RWPE2 (cell line): ENCODE measurements at regions not wholly inside any gene's neighbourhood (a gene's known extent, or its start where the extent isn't known, plus 50 kb on each side); places are given as distances from the start of the nearest gene placed in this dataset.
"Not testable (repeated sequence)": the region's sequence is repeated elsewhere in the genome, so short reads cannot be mapped to it uniquely, and the experiment has no call there.

ENCODE experiments used
- ATAC-seq: fragments of 200-7000 bp; cut with Tn5 transposase; 3 replicates; pipeline ENCODE4 v1.9.1; 2021; ENCODE audit warnings: low read depth
- DNase-seq: peaks from one replicate; pipeline ENCODE4 v3.0.0-alpha.2; 2020; ENCODE audit warnings: low spot score
- H3K27ac ChIP-seq: fragments of 450-650 bp; 2 replicates; pipeline ENCODE4 v1.5.1; 2017; ENCODE audit warnings: mild to moderate bottlenecking; ENCODE audit not compliant: poor library complexity, severe bottlenecking
- H3K27me3 ChIP-seq: fragments of 250-450 bp; sonication (Bioruptor Pico); 2 replicates; pipeline ENCODE4 v1.5.1; 2021; ENCODE audit warnings: mild to moderate bottlenecking, moderate library complexity; ENCODE audit not compliant: insufficient read depth, poor library complexity, severe bottlenecking
- H3K36me3 ChIP-seq: fragments of 250-450 bp; sonication (Bioruptor Pico); 2 replicates; pipeline ENCODE4 v1.5.1; 2020; ENCODE audit warnings: low read depth, mild to moderate bottlenecking, moderate library complexity
- H3K4me1 ChIP-seq: fragments of 250-450 bp; sonication (Bioruptor Pico); 2 replicates; pipeline ENCODE4 v1.5.1; 2021; ENCODE audit warnings: mild to moderate bottlenecking, moderate library complexity; ENCODE audit not compliant: insufficient read depth, poor library complexity, severe bottlenecking
- H3K4me3 ChIP-seq: fragments of 250-450 bp; sonication (Bioruptor Pico); 2 replicates; pipeline ENCODE4 v1.5.1; 2021; ENCODE audit warnings: mild to moderate bottlenecking, moderate library complexity; ENCODE audit not compliant: severe bottlenecking
- H3K9me3 ChIP-seq: fragments of 250-450 bp; sonication (Bioruptor Pico); 2 replicates; pipeline ENCODE4 v1.5.1; 2021; ENCODE audit warnings: mild to moderate bottlenecking, moderate library complexity; ENCODE audit not compliant: severe bottlenecking
- TF ChIP-seq, protein P1 (sequence below): fragments of 450-650 bp; IDR thresholded peaks from one replicate; pipeline ENCODE4 v1.5.1; 2017; ENCODE audit warnings: mild to moderate bottlenecking, moderate library complexity; ENCODE audit not compliant: poor library complexity, severe bottlenecking

DNA sequence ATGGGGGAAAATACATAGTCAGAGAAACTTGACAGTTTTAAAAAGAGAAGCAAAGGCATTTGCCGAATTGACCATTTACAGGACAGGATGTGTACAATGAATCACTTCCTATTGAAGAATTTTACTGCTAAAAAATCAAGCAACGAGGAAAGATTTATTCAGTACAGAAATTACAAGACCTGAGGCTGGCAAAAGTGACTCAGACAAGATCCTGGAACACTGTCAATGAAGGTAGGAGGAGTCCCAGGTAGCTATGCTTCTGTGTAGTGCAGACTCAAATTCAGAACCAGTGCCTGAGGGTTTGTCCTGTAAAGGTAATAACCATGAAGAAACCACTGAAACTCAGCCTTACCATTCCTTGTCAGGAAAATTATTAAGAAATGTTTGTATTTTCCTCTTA is 120.9 kb downstream of the ZMAT3 start:
- DNase-seq (no peak), ATAC-seq (peak; percentile 99)
- no peak overlapping the region for H3K4me3 ChIP-seq
- TF ChIP-seq, protein P1, sequence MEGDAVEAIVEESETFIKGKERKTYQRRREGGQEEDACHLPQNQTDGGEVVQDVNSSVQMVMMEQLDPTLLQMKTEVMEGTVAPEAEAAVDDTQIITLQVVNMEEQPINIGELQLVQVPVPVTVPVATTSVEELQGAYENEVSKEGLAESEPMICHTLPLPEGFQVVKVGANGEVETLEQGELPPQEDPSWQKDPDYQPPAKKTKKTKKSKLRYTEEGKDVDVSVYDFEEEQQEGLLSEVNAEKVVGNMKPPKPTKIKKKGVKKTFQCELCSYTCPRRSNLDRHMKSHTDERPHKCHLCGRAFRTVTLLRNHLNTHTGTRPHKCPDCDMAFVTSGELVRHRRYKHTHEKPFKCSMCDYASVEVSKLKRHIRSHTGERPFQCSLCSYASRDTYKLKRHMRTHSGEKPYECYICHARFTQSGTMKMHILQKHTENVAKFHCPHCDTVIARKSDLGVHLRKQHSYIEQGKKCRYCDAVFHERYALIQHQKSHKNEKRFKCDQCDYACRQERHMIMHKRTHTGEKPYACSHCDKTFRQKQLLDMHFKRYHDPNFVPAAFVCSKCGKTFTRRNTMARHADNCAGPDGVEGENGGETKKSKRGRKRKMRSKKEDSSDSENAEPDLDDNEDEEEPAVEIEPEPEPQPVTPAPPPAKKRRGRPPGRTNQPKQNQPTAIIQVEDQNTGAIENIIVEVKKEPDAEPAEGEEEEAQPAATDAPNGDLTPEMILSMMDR, result no peak
- H3K4me1 ChIP-seq, result peaks cover 9% of the 10 kb centered on the region
- H3K27ac ChIP-seq, result peak overlapping the region; percentile 81
- no peaks in the 10 kb centered on the region for H3K27me3 ChIP-seq
- H3K36me3 ChIP-seq, result no peaks in the 10 kb centered on the region
- H3K9me3 ChIP-seq, result peaks cover 2% of the 10 kb centered on the region

GRCh38 chr3:178949896-178950295 is 121.7 kb downstream of the ZMAT3 start:
- peaks cover 2% of the 10 kb centered on the region for H3K9me3 ChIP-seq
- peak overlapping the region; percentile 81 for H3K27ac ChIP-seq
- TF ChIP-seq, protein P1, result no peak
- H3K4me1 ChIP-seq, result peaks cover 9% of the 10 kb centered on the region
- no peak overlapping the region for H3K4me3 ChIP-seq
- H3K27me3 ChIP-seq, result no peaks in the 10 kb centered on the region
- no peak for ATAC-seq
- H3K36me3 ChIP-seq, result no peaks in the 10 kb centered on the region
- no peak for DNase-seq

GRCh38 chr3:178948546-178948945 is 123.1 kb downstream of the ZMAT3 start:
- Histone ChIP-seq H3K27me3 (no peaks in the 10 kb centered on the region), H3K4me1 (peaks cover 9% of the 10 kb centered on the region), H3K9me3 (peaks cover 2% of the 10 kb centered on the region), H3K4me3 (no peak overlapping the region), H3K36me3 (no peaks in the 10 kb centered on the region), H3K27ac (no peak overlapping the region)
- TF ChIP-seq, protein P1, result no peak
- DNase-seq (no peak), ATAC-seq (no peak)

DNA sequence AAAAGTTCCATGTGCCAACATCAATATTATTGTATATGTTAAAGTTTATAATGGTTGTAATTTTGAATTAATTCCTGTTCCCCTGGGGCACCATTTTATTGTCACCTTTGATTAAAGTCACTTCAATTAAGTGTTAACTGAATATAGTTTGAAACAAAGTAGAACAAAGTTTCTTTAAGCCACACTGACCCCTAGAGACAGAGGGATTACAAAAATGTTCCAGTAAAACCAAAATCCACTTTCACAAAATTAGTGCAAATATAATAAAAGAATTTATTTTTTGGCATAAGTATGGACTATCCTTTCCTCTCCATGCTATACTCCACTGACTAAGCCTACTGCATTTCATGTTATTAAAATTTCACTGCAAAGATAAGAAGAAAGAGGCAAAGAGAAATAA is 123.9 kb downstream of the ZMAT3 start:
- no peak for DNase-seq
- TF ChIP-seq, protein P1, result peak; percentile 18
- Histone ChIP-seq H3K4me3 (no peak overlapping the region), H3K9me3 (peaks cover 2% of the 10 kb centered on the region), H3K27me3 (no peaks in the 10 kb centered on the region), H3K4me1 (peaks cover 11% of the 10 kb centered on the region), H3K36me3 (no peaks in the 10 kb centered on the region), H3K27ac (no peak overlapping the region)
- no peak for ATAC-seq

DNA sequence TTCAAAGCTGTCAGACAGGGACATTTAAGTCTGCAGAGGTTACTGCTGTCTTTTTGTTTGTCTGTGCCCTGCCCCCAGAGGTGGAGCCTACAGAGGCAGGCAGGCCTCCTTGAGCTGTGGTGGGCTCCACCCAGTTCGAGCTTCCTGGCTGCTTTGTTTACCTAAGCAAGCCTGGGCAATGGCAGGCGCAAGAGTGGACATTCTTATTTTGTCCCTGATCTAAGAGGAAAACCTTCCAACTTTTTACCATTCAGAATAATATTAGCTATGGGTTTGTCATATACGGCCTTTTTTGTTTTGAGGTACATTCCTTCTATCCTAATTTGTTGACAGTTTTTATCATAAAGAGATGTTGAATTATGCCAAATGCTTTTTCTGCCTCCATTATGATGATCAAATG is 129.3 kb downstream of the ZMAT3 start:
- peak; percentile 53; the same call in 1 of the 3 replicates for ATAC-seq
- not testable (repeated sequence) for H3K9me3 ChIP-seq, H3K27me3 ChIP-seq, H3K4me1 ChIP-seq, H3K4me3 ChIP-seq, H3K27ac ChIP-seq, H3K36me3 ChIP-seq, DNase-seq
